ENCODE measurements at regions not wholly inside any gene's neighbourhood (a gene's known extent, or its start where the extent isn't known, plus 50 kb on each side); places are given as distances from the start of the nearest gene placed in this dataset.

- TF ChIP-seq POLR2A (IDR thresholded peaks at IDR 0.05), result no peak
- no peak for TF ChIP-seq CTCF (IDR thresholded peaks at IDR 0.05)
These were observed 593.1 kb upstream of the GJE1 start for GRCh38 chr6:141539617-141540016.
